Keratinocyte (primary cell): ENCODE measurements at regions not wholly inside any gene's neighbourhood (a gene's known extent, or its start where the extent isn't known, plus 50 kb on each side); places are given as distances from the start of the nearest gene placed in this dataset.

Source experiments
- DNase-seq: peaks from one replicate; pipeline ENCODE4 v3.0.0-alpha.2; 2011; ENCODE audit warnings: low read depth, missing footprints, low spot score
- FAIRE-seq: peaks from 2 replicates; lab custom pipeline; 2011; peaks lifted over from hg19 to GRCh38; lab: Jason Lieb, UNC
- H2AFZ ChIP-seq: 2 replicates; pipeline ENCODE4 v1.6.0; 2012; ENCODE audit warnings: low read length, control low read depth, inconsistent platforms; ENCODE audit not compliant: control insufficient read depth
- H3K27ac ChIP-seq: 2 replicates; pipeline ENCODE4 v1.5.1; 2011; ENCODE audit warnings: low read length; ENCODE audit not compliant: control insufficient read depth, insufficient read depth
- H3K27me3 ChIP-seq: 3 replicates; pipeline ENCODE4 v1.6.0; 2011; ENCODE audit warnings: low read length; ENCODE audit not compliant: control insufficient read depth, insufficient read depth; ENCODE audit errors: extremely low read depth
- H3K36me3 ChIP-seq, 2 experiments: 2 replicates in 1 of 2; 3 replicates in 1 of 2; pipeline ENCODE4 v1.5.1; 2011; ENCODE audit warnings: low read length in 2 of 2, mild to moderate bottlenecking in 1 of 2; ENCODE audit not compliant: control insufficient read depth in 2 of 2, insufficient read depth in 2 of 2; ENCODE audit errors: extremely low read depth in 1 of 2
- H3K4me1 ChIP-seq: 3 replicates; pipeline ENCODE4 v1.5.1; 2011; ENCODE audit warnings: low read length; ENCODE audit not compliant: control insufficient read depth, insufficient read depth; ENCODE audit errors: extremely low read depth
- H3K4me2 ChIP-seq: 3 replicates; pipeline ENCODE4 v1.6.0; 2011; ENCODE audit warnings: low read depth, low read length; ENCODE audit not compliant: control insufficient read depth, insufficient read depth; ENCODE audit errors: extremely low read depth
- H3K4me3 ChIP-seq, 3 experiments: fragments of 200-600 bp in 1 of 3; sonication (generic) in 1 of 3; 2 replicates in 2 of 3; 3 replicates in 1 of 3; pipeline ENCODE4 v1.5.1; 2011 to 2016; ENCODE audit warnings: low read length in 3 of 3, mild to moderate bottlenecking in 3 of 3, control low read depth in 2 of 3, inconsistent platforms in 1 of 3, low read depth in 1 of 3, mixed read lengths in 1 of 3, mixed run types in 1 of 3, moderate library complexity in 1 of 3; ENCODE audit not compliant: control insufficient read depth in 2 of 3, insufficient read depth in 2 of 3; ENCODE audit errors: extremely low read depth in 1 of 3
- H3K79me2 ChIP-seq: 2 replicates; pipeline ENCODE4 v1.6.0; 2012; ENCODE audit warnings: low read length; ENCODE audit not compliant: control insufficient read depth, insufficient read depth
- H3K9ac ChIP-seq: 3 replicates; pipeline ENCODE4 v1.6.0; 2011; ENCODE audit warnings: low read length; ENCODE audit not compliant: control insufficient read depth, insufficient read depth; ENCODE audit errors: extremely low read depth
- H3K9me1 ChIP-seq: 3 replicates; pipeline ENCODE4 v1.6.0; 2011; ENCODE audit warnings: low read length; ENCODE audit not compliant: control insufficient read depth, insufficient read depth; ENCODE audit errors: extremely low read depth
- H3K9me3 ChIP-seq: 2 replicates; pipeline ENCODE4 v1.5.1; 2012; ENCODE audit warnings: low read depth, low read length; ENCODE audit not compliant: control insufficient read depth
- H4K20me1 ChIP-seq: 3 replicates; pipeline ENCODE4 v1.6.0; 2011; ENCODE audit warnings: low read length; ENCODE audit not compliant: control insufficient read depth, insufficient read depth; ENCODE audit errors: extremely low read depth
- CTCF ChIP-seq, 3 experiments: IDR thresholded peaks in 1 of 3; conservative IDR thresholded peaks in 1 of 3; optimal IDR thresholded peaks in 1 of 3; 2 replicates in 2 of 3; 3 replicates in 1 of 3; pipeline versions ENCODE3 to v1.5.1; 2011; ENCODE audit warnings: low read length in 3 of 3, mild to moderate bottlenecking in 3 of 3, moderate library complexity in 2 of 3, control low read depth in 1 of 3, inconsistent platforms in 1 of 3; ENCODE audit not compliant: insufficient read depth in 2 of 3; ENCODE audit errors: extremely low read depth in 1 of 3
- EZH2 ChIP-seq: IDR thresholded peaks from one replicate; pipeline ENCODE4 v1.6.1; 2012; ENCODE audit warnings: inconsistent platforms, mild to moderate bottlenecking, low read length, moderate library complexity
- dilution Hi-C: fragments of 300-500 bp; cut with MboI; formaldehyde crosslinking; loops from one replicate; pipeline ENCODE4 v1.7.0; 2020; ENCODE audit warnings: low sequenced_read_pairs; ENCODE audit not compliant: extremely low pct_ligation_motif_present

- Histone ChIP-seq H3K4me3 (no peak overlapping the region), H3K9me3 (peaks cover 2% of the 10 kb centered on the region), H3K36me3 (no peaks in the 10 kb centered on the region), H2AFZ (no peak overlapping the region), H3K9ac (no peak overlapping the region), H3K4me2 (no peak overlapping the region), H3K79me2 (no peaks in the 10 kb centered on the region), H3K4me1 (peaks cover 16% of the 10 kb centered on the region), H4K20me1 (no peaks in the 10 kb centered on the region), H3K9me1 (no peaks in the 10 kb centered on the region), H3K27me3 (no peaks in the 10 kb centered on the region), H3K27ac (no peak overlapping the region)
- DNase-seq: no peak
- dilution Hi-C loops: no loop called here
- no peak for FAIRE-seq
- TF ChIP-seq EZH2 (no peak), CTCF (optimal IDR thresholded peaks at IDR 0.05 in 1 of 3, IDR thresholded peaks at IDR 0.05 in 1 of 3, conservative IDR thresholded peaks at IDR 0.05 in 1 of 3; ENCODE audit: extremely low read depth in 1 of 3, insufficient read depth in 2 of 3, low read length in 3 of 3) (no peak)
These were observed 228.8 kb downstream of the SMARCA2 start for GRCh38 chr9:2243666-2244555.

GRCh38 chr9:2247340-2247739 is 232.2 kb downstream of the SMARCA2 start:
- TF ChIP-seq CTCF (optimal IDR thresholded peaks at IDR 0.05 in 1 of 3, IDR thresholded peaks at IDR 0.05 in 1 of 3, conservative IDR thresholded peaks at IDR 0.05 in 1 of 3; ENCODE audit: extremely low read depth in 1 of 3, insufficient read depth in 2 of 3, low read length in 3 of 3): no peak
- TF ChIP-seq EZH2: no peak
- no peak for DNase-seq
- FAIRE-seq: no peak
- no peaks in the 10 kb centered on the region for H3K79me2 ChIP-seq
- H2AFZ ChIP-seq: no peak overlapping the region
- no peak overlapping the region for H3K27ac ChIP-seq
- H3K27me3 ChIP-seq: no peaks in the 10 kb centered on the region
- no peaks in the 10 kb centered on the region for H3K36me3 ChIP-seq
- H3K9me3 ChIP-seq: peaks cover 2% of the 10 kb centered on the region
- no peak overlapping the region for H3K4me3 ChIP-seq
- no peaks in the 10 kb centered on the region for H4K20me1 ChIP-seq
- H3K9ac ChIP-seq: no peak overlapping the region
- H3K4me1 ChIP-seq: peaks cover 6% of the 10 kb centered on the region
- H3K4me2 ChIP-seq: no peak overlapping the region
- no peaks in the 10 kb centered on the region for H3K9me1 ChIP-seq
- dilution Hi-C loops: no loop called here
